H9 (cell line): ENCODE measurements at regions not wholly inside any gene's neighbourhood (a gene's known extent, or its start where the extent isn't known, plus 50 kb on each side); places are given as distances from the start of the nearest gene placed in this dataset.

Experiments
- DNase-seq: peaks from one replicate; pipeline ENCODE4 v3.0.0-alpha.2; 2017
- H2AFZ ChIP-seq: one replicate; pipeline ENCODE4 v1.6.1; 2013; ENCODE audit warnings: mild to moderate bottlenecking, low read length, control low read depth, moderate library complexity
- H2AK5ac ChIP-seq: 2 replicates; pipeline ENCODE4 v1.6.1; 2013; ENCODE audit warnings: low read length, control low read depth, mixed read lengths; ENCODE audit not compliant: insufficient read length
- H2BK120ac ChIP-seq: one replicate; pipeline ENCODE4 v1.6.1; 2013; ENCODE audit warnings: low read depth, mild to moderate bottlenecking, low read length, control low read depth, inconsistent platforms; ENCODE audit not compliant: poor library complexity, severe bottlenecking
- H2BK12ac ChIP-seq: 2 replicates; pipeline ENCODE4 v1.6.1; 2013; ENCODE audit warnings: low read length, control low read depth, mixed read lengths, low read depth; ENCODE audit not compliant: insufficient read length
- H2BK15ac ChIP-seq: 2 replicates; pipeline ENCODE4 v1.6.1; 2013; ENCODE audit warnings: low read depth, low read length, control low read depth
- H2BK20ac ChIP-seq: one replicate; pipeline ENCODE4 v1.6.1; 2013; ENCODE audit warnings: low read depth, mild to moderate bottlenecking, low read length, control low read depth, inconsistent platforms; ENCODE audit not compliant: poor library complexity, severe bottlenecking
- H2BK5ac ChIP-seq: 2 replicates; pipeline ENCODE4 v1.6.1; 2013; ENCODE audit warnings: low read length, control low read depth, mixed read lengths; ENCODE audit not compliant: insufficient read length
- H3K14ac ChIP-seq: 2 replicates; pipeline ENCODE4 v1.6.1; 2013; ENCODE audit warnings: low read length, control low read depth; ENCODE audit not compliant: insufficient read depth
- H3K18ac ChIP-seq: 2 replicates; pipeline ENCODE4 v1.6.1; 2013; ENCODE audit warnings: low read depth, mild to moderate bottlenecking, mixed read lengths, low read length, control low read depth; ENCODE audit not compliant: insufficient read length
- H3K23ac ChIP-seq: 2 replicates; pipeline ENCODE4 v1.6.1; 2013; ENCODE audit warnings: low read length, control low read depth, mixed read lengths, low read depth; ENCODE audit not compliant: insufficient read length
- H3K23me2 ChIP-seq: 2 replicates; pipeline ENCODE4 v1.6.1; 2013; ENCODE audit warnings: low read depth, mild to moderate bottlenecking, mixed read lengths, low read length, control low read depth; ENCODE audit not compliant: insufficient read length, poor library complexity, severe bottlenecking
- H3K27ac ChIP-seq: 2 replicates; pipeline ENCODE4 v1.5.1; 2013; ENCODE audit warnings: low read length, control low read depth, mixed read lengths, low read depth; ENCODE audit not compliant: insufficient read length
- H3K27me3 ChIP-seq: 2 replicates; pipeline ENCODE4 v1.6.1; 2013; ENCODE audit warnings: low read length, control low read depth, inconsistent platforms; ENCODE audit not compliant: insufficient read depth
- H3K4ac ChIP-seq: 2 replicates; pipeline ENCODE4 v1.6.1; 2013; ENCODE audit warnings: low read depth, mild to moderate bottlenecking, control low read depth, inconsistent platforms, low read length, moderate library complexity
- H3K4me1 ChIP-seq: 2 replicates; pipeline ENCODE4 v1.6.1; 2013; ENCODE audit warnings: low read length, control low read depth, inconsistent platforms; ENCODE audit not compliant: insufficient read depth
- H3K4me2 ChIP-seq: 2 replicates; pipeline ENCODE4 v1.6.1; 2013; ENCODE audit warnings: low read length, control low read depth, mixed read lengths; ENCODE audit not compliant: insufficient read length, insufficient read depth
- H3K56ac ChIP-seq: 2 replicates; pipeline ENCODE4 v1.6.1; 2013; ENCODE audit warnings: low read depth, mild to moderate bottlenecking, mixed read lengths, low read length, control low read depth; ENCODE audit not compliant: insufficient read length
- H3K79me1 ChIP-seq: 2 replicates; pipeline ENCODE4 v1.6.1; 2013; ENCODE audit warnings: low read depth, mild to moderate bottlenecking, moderate library complexity, low read length, control low read depth, inconsistent platforms; ENCODE audit not compliant: insufficient read depth, poor library complexity, severe bottlenecking
- H3K79me2 ChIP-seq: 2 replicates; pipeline ENCODE4 v1.6.1; 2013; ENCODE audit warnings: low read length, control low read depth, inconsistent platforms; ENCODE audit not compliant: insufficient read depth
- H3K9ac ChIP-seq: 2 replicates; pipeline ENCODE4 v1.6.1; 2013; ENCODE audit warnings: low read length, control low read depth, mixed read lengths; ENCODE audit not compliant: insufficient read length; ENCODE audit errors: extremely low read depth
- H3K9me3 ChIP-seq: one replicate; pipeline ENCODE4 v1.6.1; 2013; ENCODE audit warnings: low read depth, low read length, inconsistent platforms; ENCODE audit not compliant: control insufficient read depth
- H3T11ph ChIP-seq: one replicate; pipeline ENCODE4 v1.6.1; 2013; ENCODE audit warnings: mild to moderate bottlenecking, low read length, control low read depth, inconsistent platforms
- H4K20me1 ChIP-seq: one replicate; pipeline ENCODE4 v1.6.1; 2013; ENCODE audit not compliant: control insufficient read depth, insufficient read length, insufficient read depth
- H4K5ac ChIP-seq: 2 replicates; pipeline ENCODE4 v1.6.1; 2013; ENCODE audit warnings: low read depth, mild to moderate bottlenecking, mixed read lengths, low read length, control low read depth; ENCODE audit not compliant: insufficient read length
- H4K8ac ChIP-seq: replicated peaks from 2 replicates; pipeline ENCODE4 v1.6.1; 2013; ENCODE audit warnings: low read length, control low read depth, mixed read lengths, low read depth; ENCODE audit not compliant: insufficient read length
- H4K91ac ChIP-seq: 2 replicates; pipeline ENCODE4 v1.6.1; 2013; ENCODE audit warnings: low read depth, mild to moderate bottlenecking, moderate library complexity, mixed read lengths, low read length, control low read depth; ENCODE audit not compliant: insufficient read length
- H3K27ac Mint-ChIP-seq, 3 experiments: 2 replicates in 2 of 3; 3 replicates in 1 of 3; pipeline ENCODE4 v1.8.0; 2020 to 2021; ENCODE audit warnings: mixed read lengths in 3 of 3, mild to moderate bottlenecking in 1 of 3, moderate library complexity in 1 of 3
- H3K27me3 Mint-ChIP-seq: 2 replicates; pipeline ENCODE4 v1.8.0; 2021; ENCODE audit warnings: low read depth, mild to moderate bottlenecking, moderate library complexity, mixed read lengths
- H3K36me3 Mint-ChIP-seq, 3 experiments: 2 replicates in 2 of 3; 3 replicates in 1 of 3; pipeline ENCODE4 v1.8.0; 2020 to 2021; ENCODE audit warnings: low read depth in 3 of 3, mixed read lengths in 3 of 3; ENCODE audit not compliant: insufficient read depth in 1 of 3
- H3K4me1 Mint-ChIP-seq, 2 experiments: 2 replicates each; pipeline ENCODE4 v1.8.0; 2020; ENCODE audit warnings: mixed read lengths in 2 of 2
- H3K4me3 Mint-ChIP-seq, 2 experiments: 2 replicates in 1 of 2; 3 replicates in 1 of 2; pipeline ENCODE4 v1.8.0; 2020 to 2021; ENCODE audit warnings: mild to moderate bottlenecking in 2 of 2, mixed read lengths in 2 of 2, moderate library complexity in 1 of 2
- H3K9me3 Mint-ChIP-seq, 2 experiments: 2 replicates in 1 of 2; 3 replicates in 1 of 2; pipeline ENCODE4 v1.8.0; 2020; ENCODE audit warnings: mild to moderate bottlenecking in 2 of 2, mixed read lengths in 2 of 2, moderate library complexity in 1 of 2
- CTCF ChIP-seq: fragments of 200-600 bp; sonication (generic); conservative IDR thresholded peaks from 3 replicates; pipeline ENCODE4 v1.8.0; 2021; ENCODE audit warnings: antibody characterized with exemption, mild to moderate bottlenecking
- WGBS: extraction: QIAGEN DNeasy Blood & Tissue Kit; methylation state at CpG from one replicate; pipeline ENCODE4 v1.1.7; 2013; ENCODE audit warnings: missing lambda C conversion rate, low lambda C conversion rate, mixed read lengths; ENCODE audit not compliant: insufficient read length; ENCODE audit errors: extremely low coverage; 5-methylcytosine and 5-hydroxymethylcytosine counted together

GRCh38 chr21:24759348-24760075 is 847.8 kb downstream of the MRPL39 start:
- no peaks in the 10 kb centered on the region for H3K79me1 ChIP-seq
- no peak overlapping the region for H3K18ac ChIP-seq
- H4K91ac ChIP-seq = no peak overlapping the region
- H2BK5ac ChIP-seq = no peak overlapping the region
- no peak overlapping the region for H3K56ac ChIP-seq
- no peaks in the 10 kb centered on the region for H3K9me3 ChIP-seq
- no peak overlapping the region for H2BK15ac ChIP-seq
- DNase-seq = no peak
- no peak overlapping the region for H3K4ac ChIP-seq
- Mint-ChIP-seq H3K9me3 (peaks cover 50 to 67% of the 10 kb centered on the region in 2 experiments), H3K27me3 (peaks cover 2% of the 10 kb centered on the region; the same call in 1 of the 2 replicates), H3K27ac (no peak overlapping the region), H3K4me1 (no peaks in the 10 kb centered on the region), H3K4me3 (no peak overlapping the region), H3K36me3 (peaks cover 0 to 8% (median 0%) of the 10 kb centered on the region in 3 experiments; a peak in 2 of 7 replicates)
- no peak overlapping the region for H2BK120ac ChIP-seq
- H3K14ac ChIP-seq = no peak overlapping the region
- no peaks in the 10 kb centered on the region for H3K23me2 ChIP-seq
- H3K4me1 ChIP-seq = no peaks in the 10 kb centered on the region
- no peaks in the 10 kb centered on the region for H3K79me2 ChIP-seq
- no peak for TF ChIP-seq CTCF
- no peak overlapping the region for H3K23ac ChIP-seq
- H3K9ac ChIP-seq = no peak overlapping the region
- H4K5ac ChIP-seq = no peak overlapping the region
- no peak overlapping the region for H4K8ac ChIP-seq
- H2AK5ac ChIP-seq = no peak overlapping the region
- H2BK12ac ChIP-seq = no peak overlapping the region
- no peak overlapping the region for H2BK20ac ChIP-seq
- H3K27ac ChIP-seq = no peak overlapping the region
- no peaks in the 10 kb centered on the region for H4K20me1 ChIP-seq
- no peak overlapping the region for H3T11ph ChIP-seq
- whole genome bisulfite sequencing = no CpG with 5 or more reads among the region's 3 CpGs
- H3K4me2 ChIP-seq = no peak overlapping the region
- no peaks in the 10 kb centered on the region for H3K27me3 ChIP-seq
- H2AFZ ChIP-seq = no peak overlapping the region
